Lower leg skin (tissue), 4 donors: ENCODE measurements at regions not wholly inside any gene's neighbourhood (a gene's known extent, or its start where the extent isn't known, plus 50 kb on each side); places are given as distances from the start of the nearest gene placed in this dataset.

ENCODE experiments used
- DNase-seq, 2 donors: peaks; one replicate each; pipeline ENCODE4 v3.0.0-alpha.2; 2019; ENCODE audit warnings: low spot score in 2 of 2
- H3K4me3 ChIP-seq: fragments of 200-600 bp; sonication (generic); 2 replicates; pipeline ENCODE4 v1.5.1; 2017; ENCODE audit warnings: mild to moderate bottlenecking, low read depth; ENCODE audit not compliant: poor library complexity, severe bottlenecking
- POLR2A ChIP-seq, 2 donors: fragments of 450-650 bp; IDR thresholded peaks; one replicate each; pipeline ENCODE4 v1.6.1; 2016 to 2017; ENCODE audit warnings: antibody characterized with exemption in 2 of 2, mild to moderate bottlenecking in 1 of 2, moderate library complexity in 1 of 2
- WGBS, 2 donors: methylation state at CpG; one replicate each; pipeline ENCODE4 v1.1.5; 2018; 5-methylcytosine and 5-hydroxymethylcytosine counted together
- intact Hi-C: fragments of 100-400 bp; cut with DNase I; formaldehyde crosslinking; loops from one replicate; pipeline ENCODE4 v1.15.0; 2023; ENCODE audit warnings: low total_unique reads
- TF ChIP-seq, protein P1 (sequence below), 3 donors: fragments of 450-650 bp; IDR thresholded peaks; one replicate each; pipeline ENCODE4 v1.5.1; 2016; ENCODE audit warnings: antibody characterized with exemption in 3 of 3, mild to moderate bottlenecking in 3 of 3, moderate library complexity in 2 of 3

DNA sequence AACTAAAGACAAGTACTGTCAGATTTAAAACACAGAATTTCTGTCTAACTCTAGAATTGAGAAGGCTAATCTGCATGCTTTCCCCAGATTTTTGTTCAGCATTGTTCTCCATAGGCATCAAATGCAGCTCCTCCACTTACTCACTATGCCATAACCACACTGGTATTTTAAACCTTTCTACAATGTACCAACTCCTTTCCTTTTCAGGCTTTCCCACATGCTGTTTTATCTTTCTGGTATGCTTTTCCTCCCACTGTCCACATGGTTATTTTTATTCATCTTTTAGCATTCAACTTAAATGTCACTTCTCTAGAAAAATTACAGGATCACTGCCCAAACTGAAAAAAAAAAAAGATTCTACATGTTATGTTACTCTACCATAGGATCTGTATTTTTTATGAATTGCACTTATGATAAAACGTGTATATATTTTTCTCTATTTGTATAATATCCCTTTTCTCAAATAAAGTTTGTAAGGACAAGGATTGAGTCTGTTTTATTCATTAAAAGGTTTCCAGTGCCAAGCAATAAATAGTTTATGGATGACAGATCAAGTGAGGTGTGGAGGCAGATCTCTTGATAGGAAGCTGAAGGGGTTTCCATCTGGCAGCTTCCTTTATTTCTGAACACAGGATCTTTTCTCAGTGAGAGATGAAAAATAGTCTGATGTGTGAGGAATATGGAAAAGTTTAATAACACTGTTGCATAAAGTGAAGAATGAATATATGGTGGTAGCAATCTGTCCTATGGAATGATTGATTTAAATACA is 1064.5 kb downstream of the ZPLD1 start:
- TF ChIP-seq, protein P1, sequence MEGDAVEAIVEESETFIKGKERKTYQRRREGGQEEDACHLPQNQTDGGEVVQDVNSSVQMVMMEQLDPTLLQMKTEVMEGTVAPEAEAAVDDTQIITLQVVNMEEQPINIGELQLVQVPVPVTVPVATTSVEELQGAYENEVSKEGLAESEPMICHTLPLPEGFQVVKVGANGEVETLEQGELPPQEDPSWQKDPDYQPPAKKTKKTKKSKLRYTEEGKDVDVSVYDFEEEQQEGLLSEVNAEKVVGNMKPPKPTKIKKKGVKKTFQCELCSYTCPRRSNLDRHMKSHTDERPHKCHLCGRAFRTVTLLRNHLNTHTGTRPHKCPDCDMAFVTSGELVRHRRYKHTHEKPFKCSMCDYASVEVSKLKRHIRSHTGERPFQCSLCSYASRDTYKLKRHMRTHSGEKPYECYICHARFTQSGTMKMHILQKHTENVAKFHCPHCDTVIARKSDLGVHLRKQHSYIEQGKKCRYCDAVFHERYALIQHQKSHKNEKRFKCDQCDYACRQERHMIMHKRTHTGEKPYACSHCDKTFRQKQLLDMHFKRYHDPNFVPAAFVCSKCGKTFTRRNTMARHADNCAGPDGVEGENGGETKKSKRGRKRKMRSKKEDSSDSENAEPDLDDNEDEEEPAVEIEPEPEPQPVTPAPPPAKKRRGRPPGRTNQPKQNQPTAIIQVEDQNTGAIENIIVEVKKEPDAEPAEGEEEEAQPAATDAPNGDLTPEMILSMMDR (IDR thresholded peaks at IDR 0.05): no peak
- TF ChIP-seq POLR2A (IDR thresholded peaks at IDR 0.05): no peak
- no peak for DNase-seq
- H3K4me3 ChIP-seq: no peak overlapping the region
- intact Hi-C loops: no loop called here
- WGBS, 2 donors: 38 to 45% methylated on average over 1 of the region's 1 CpG

DNA sequence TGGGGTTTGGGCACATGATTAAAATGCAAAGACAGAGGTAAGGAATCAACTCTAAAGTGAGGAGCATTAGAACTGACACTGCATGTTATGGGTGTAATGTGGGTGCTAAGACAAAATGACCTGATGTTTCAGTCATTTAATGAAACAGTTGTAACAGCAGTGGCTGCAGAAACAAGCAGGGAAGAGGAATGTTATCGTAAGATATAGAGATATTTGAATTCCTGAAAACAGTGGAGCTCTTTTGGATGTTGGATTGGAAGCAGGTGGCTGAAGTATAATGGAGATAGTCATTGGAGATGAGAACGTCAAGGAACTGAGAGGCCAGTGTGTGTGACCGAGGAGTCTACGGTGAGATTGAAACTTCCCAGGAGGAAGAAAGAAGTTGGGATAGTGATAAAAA is 1065.2 kb downstream of the ZPLD1 start:
- intact Hi-C loops: no loop called here
- 82 to 85% methylated on average over 4 of the region's 4 CpGs for WGBS, 2 donors
- TF ChIP-seq, protein P1 (IDR thresholded peaks at IDR 0.05): no peak
- TF ChIP-seq POLR2A (IDR thresholded peaks at IDR 0.05): no peak
- no peak overlapping the region for H3K4me3 ChIP-seq
- no peak for DNase-seq

DNA sequence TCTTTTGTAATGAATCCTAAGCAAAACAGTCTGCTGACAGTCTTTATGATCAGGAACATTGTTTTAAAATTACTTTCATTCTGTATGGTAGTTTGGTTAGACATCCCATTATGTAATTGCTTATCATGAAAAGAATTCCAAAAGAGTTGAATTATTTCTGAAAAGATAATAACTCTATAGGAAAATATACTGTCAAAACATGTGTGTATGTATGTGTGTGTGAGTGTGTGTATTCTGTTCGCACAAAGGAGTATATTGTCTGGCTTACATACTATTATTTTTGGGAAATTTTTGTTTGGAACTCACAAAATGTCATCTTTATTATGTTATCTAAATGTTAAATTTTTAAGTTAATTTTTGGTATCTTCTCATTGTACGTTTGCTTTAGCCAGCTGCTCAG is 1075.9 kb downstream of the ZPLD1 start:
- TF ChIP-seq POLR2A (IDR thresholded peaks at IDR 0.05): no peak
- TF ChIP-seq, protein P1 (IDR thresholded peaks at IDR 0.05): no peak
- DNase-seq: no peak
- intact Hi-C loops: no loop called here
- WGBS, 2 donors: 62 to 73% methylated on average over 2 of the region's 2 CpGs
- no peak overlapping the region for H3K4me3 ChIP-seq

DNA sequence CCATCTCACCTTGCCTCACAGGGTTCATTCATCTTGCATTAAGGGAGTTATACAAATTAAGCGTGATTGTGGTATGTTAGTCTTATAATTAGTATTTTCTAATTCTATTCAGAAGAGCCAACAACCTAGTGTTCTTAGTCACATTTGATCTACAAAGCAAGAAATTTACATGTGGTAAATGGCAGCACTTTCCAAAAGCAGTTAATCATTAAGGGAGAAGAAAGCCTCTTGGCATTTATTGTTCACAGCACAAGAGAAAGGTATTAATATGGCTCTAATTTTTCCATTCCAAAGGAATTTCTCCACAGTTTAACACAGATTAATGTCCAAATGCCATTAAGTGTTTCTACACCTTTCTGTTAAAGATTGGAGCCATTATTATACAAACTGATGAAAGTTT is 1077.1 kb downstream of the ZPLD1 start:
- 48 to 55% methylated on average over 1 of the region's 1 CpG for WGBS, 2 donors
- intact Hi-C loops: no loop called here
- H3K4me3 ChIP-seq: no peak overlapping the region
- TF ChIP-seq, protein P1 (IDR thresholded peaks at IDR 0.05): no peak
- DNase-seq: no peak

DNA sequence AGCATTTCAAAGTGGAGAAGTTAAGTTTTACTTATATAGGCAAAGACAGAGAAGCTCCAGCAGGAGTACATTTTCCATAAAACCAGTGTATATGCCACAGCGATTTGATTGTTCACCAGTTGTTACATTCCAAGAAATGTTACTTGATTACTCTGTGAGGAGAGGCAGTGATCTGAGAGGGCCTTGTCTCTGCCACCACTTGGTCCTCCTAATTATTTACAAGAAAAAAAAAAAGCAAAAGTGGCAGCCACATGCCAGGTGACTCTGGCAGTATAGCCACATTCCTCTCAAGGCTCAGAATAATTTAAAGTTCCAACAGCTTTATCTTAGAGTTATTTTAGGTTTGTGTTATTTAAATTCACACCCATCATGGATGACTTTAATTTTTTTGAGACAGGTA is 1077.8 kb downstream of the ZPLD1 start:
- intact Hi-C loops: no loop called here
- WGBS, 2 donors: 69 to 81% methylated on average over 1 of the region's 1 CpG
- no peak for DNase-seq
- TF ChIP-seq, protein P1 (IDR thresholded peaks at IDR 0.05): no peak
- no peak for TF ChIP-seq POLR2A (IDR thresholded peaks at IDR 0.05)
- no peak overlapping the region for H3K4me3 ChIP-seq

DNA sequence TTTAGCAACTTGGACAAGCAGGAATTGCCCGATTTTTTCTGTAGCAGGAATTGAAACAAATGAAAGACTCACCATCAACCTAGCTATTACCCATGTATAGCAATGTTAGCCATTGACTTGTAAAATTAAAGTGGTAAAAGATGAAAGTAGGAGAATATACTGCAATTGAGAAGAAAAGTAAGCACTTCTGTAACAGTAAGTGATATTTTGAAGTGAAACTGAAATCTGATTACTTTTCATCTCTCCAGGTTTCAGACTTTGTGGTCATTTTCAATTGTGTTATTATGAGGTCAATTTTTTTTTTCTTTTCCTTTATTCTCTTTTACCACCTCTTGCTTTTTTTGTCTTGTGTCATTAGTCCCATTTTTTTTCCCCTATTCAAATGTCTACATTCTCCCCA is 1078.2 kb downstream of the ZPLD1 start:
- no peak for TF ChIP-seq POLR2A (IDR thresholded peaks at IDR 0.05)
- H3K4me3 ChIP-seq: no peak overlapping the region
- intact Hi-C loops: no loop called here
- DNase-seq: no peak
- 81 to 87% methylated on average over 1 of the region's 1 CpG for WGBS, 2 donors
